RPMI7951 (cell line): ENCODE measurements at regions not wholly inside any gene's neighbourhood (a gene's known extent, or its start where the extent isn't known, plus 50 kb on each side); places are given as distances from the start of the nearest gene placed in this dataset.

Experiments
- DNase-seq: peaks from one replicate; pipeline ENCODE4 v3.0.0-alpha.2; 2012; ENCODE audit warnings: low read depth

DNA sequence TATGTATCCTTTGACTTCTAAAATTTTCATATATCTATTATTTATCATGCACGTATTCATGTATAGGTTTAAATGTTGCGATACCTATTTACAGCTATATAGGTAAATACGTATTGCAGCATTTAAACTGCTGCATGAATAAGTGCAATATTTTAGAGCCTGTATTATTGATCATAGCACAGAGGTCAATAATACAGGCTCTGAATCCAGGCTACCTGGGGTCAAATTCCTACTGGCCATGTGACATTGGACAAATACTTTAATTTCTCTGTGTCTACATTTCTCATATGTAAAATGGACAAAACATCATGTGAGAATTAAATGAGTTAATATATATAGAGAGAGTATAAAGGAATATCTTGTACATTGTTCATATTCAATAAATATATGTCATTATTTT lies 352.9 kb upstream of the ROBO2 start:
- DNase-seq = no peak

DNA sequence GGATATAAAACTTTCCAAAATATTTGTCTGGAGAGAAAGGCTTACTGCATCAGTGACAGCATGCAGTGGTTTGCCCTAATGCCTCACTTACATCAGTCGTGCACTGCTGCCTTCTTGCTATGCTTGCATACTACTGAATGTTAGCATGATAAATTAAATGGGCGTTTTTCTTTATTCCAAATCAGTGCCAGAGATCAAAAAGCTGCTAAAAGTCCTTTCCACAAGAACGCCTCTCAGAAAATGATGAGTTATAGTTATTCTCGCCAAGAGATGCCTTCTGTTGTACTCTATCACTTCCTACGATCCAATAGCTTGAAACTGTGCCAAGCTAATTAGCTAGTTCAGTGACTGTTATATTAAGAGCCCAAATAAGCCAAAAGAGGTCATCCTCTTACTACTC lies 345.8 kb upstream of the ROBO2 start:
- DNase-seq = no peak

DNA sequence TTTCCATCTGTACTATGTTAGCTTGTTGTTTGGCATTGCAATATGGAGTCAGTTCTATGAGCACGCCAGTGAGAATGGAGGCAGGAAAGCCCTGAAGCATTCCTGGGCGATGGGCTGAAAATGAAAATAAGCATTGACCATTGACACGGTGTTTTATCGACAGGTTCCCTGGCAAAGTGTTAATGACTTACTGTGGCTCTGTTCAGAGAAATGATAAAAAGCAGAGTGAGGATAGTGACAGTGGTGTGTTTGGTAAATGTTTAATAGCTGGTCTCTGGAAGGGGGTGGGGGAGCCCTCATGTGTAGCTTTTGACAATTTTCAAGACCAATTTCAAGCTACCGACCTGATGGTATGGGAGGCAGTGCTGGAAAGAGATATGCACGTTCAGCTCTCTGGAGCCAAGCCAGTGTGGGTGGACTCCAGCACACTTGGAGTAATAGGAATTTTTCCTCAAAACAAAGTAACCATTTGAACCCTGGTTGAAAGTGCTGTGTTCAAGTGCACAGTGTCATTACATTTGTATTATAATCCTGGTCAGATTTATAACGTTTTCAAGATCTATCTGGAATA lies 341.7 kb upstream of the ROBO2 start:
- DNase-seq = no peak

DNA sequence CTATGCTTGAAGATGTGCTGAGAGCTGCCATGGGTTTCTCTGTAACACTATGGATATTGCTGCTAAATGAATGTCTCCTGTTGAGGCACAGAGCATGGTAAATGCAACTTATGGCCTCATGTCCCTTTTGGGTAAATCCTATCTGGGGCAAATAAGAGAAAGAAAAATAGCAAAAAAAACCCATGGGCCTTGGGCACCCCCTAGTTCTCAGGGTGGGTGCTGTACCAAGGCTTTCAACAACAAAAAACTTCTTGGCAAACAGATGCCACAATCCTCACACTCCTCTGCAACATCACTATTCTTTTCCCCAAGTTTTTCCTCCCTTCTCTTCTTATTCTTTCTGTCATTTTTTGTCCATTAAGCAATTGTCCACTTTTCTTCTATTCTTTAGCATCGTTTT lies 340.1 kb upstream of the ROBO2 start:
- no peak for DNase-seq

GRCh38 chr3:76700323-76700722 lies 339.6 kb upstream of the ROBO2 start:
- no peak for DNase-seq

- no peak for DNase-seq
These were observed 337.2 kb upstream of the ROBO2 start for GRCh38 chr3:76702676-76703075.

DNA sequence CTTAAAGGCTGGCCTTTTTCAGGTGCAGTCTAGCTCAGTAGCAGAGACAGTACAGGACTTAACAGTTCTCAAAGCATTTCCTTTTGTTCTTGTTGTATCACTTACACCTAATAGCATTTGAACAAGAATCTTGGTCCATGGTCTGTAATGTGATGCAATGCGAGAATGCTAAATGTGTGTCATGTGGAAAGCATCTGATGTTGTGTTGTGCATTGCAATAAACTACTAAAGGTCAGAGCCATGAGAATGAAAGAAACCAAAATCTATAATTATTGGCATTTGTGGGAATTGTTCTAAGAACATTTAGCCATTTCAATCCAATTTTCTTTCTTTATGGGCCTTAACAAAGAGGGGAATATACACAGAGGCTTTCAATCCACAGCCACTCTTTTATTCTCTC lies 324.5 kb upstream of the ROBO2 start:
- DNase-seq = no peak

DNA sequence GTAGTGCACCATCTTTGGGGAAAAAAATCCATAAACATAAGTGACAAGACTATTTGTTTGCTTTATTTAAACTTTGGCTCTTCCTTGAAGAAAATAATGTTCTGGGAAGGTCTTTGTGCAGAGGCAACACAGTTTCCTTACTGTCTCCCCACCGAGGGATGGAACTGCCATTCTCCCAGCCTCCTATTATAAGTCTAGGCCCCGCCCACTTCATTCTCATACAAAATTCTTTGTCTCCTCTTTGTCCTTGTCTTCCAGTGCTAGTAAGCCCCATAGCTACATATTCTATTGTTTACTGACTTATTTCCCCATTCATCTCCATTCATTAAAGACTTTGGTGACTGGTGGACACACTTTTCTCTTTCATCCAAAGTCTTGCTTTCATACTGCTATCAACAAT lies 316.5 kb upstream of the ROBO2 start:
- DNase-seq = no peak

- no peak for DNase-seq
These were observed 315.8 kb upstream of the ROBO2 start for GRCh38 chr3:76724075-76724474.

GRCh38 chr3:76724706-76725105 lies 315.2 kb upstream of the ROBO2 start:
- DNase-seq = no peak

GRCh38 chr3:76726034-76726433 lies 313.9 kb upstream of the ROBO2 start:
- no peak for DNase-seq

DNA sequence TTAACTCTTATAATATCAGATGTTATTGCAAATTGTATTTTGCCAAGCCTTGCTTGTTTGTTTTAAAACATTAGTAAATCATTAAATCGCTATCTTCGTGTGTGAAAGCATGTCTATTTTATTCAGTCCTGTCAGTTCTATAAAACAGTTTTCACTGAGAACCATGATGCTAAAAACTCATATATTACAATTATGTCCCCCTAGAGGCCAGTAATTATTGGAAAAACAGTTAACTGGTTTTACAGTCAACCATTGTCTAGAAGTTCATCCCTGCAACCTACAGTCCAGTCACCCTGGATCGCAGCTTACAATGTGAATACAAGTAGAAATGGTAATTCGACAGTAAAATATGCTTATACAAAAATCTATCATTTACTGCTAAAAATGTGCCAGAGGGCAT lies 311.5 kb upstream of the ROBO2 start:
- no peak for DNase-seq

DNA sequence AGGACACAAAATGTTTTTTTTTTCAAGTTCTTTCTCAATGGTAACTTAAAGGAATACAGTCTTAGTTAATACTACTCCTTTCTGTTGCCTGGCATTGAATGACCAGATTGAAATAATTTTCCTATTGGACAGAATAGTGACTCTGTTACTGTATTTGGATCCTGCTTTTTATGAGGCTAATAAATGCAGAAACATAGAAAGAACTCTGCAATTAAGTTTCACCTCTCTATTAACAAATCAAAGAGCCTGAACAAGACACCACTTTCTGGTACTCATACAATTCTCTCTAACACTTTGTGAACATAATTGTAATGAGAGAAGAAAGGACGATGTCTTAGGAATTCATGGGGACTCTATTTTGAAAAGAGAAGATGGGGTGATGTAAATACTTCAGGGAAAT lies 308.4 kb upstream of the ROBO2 start:
- no peak for DNase-seq

DNA sequence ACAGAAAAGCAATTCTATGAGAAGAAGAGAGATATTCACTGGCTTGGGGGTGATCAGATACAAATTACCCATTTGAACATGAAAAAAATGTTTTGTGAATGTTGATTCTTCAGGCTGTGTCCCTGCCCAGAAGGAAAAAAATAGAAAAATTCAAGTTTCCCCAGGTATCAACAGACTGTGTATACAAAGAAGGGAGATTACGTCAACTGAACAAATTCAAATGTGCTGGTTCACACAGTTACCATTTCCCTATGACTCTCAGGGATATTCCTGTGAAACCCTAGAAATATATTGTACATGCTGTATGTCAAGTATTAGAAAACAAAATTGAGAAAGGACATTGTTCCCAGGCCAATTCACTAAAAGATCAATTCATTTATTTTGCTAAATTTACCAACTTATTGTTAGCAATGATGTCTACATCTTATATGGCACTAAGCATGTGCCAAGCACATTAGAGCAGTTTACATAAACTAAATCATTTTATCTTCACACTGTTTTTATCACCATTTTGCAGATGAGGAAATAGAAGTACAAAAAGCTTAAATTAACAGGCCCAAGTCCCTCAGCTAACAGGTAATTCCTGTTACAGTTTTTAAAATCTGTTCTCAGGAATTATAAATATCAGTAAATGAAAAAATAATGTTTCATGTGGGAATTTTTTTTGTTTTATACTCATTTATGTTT lies 306.7 kb upstream of the ROBO2 start:
- no peak for DNase-seq

DNA sequence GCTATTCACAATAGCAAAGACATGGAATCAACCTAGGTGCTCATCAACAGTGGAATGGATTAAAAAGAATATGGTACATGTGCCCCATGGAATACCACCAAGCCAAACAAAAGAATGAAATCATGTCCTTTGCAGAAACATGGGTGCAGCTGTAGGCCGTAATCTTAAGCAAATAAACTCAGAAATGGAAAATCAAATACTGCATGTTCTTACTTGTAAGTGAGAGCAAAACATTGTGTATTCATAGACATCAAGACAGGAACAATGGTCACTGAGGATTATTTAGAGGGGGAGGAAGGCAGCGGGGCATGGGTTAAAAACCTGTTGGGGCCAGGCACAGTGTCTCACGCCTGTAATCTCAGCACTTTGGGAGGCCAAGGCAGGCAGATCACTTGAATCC lies 304.7 kb upstream of the ROBO2 start:
- DNase-seq = no peak

DNA sequence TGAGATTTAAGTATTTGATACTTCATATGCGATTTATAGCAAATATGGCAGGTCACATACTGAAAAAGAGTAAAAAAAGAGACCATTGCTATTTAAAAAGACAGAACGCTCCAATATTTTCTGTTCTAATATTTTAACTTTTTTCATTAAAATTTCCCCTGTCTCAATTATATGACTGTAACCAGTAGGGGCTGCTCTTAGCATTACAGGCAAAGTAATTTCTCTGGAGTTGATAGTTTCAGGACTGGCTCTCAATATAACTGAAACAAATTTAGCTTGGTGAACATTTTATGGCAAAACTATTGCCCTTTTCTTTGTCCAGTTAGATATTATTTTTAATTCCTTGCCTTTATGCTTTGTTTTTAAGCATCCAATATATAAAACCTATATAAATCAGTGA lies 286.3 kb upstream of the ROBO2 start:
- no peak for DNase-seq

GRCh38 chr3:76754247-76754646 lies 285.7 kb upstream of the ROBO2 start:
- DNase-seq = no peak

- DNase-seq = no peak
These were observed 283.3 kb upstream of the ROBO2 start for GRCh38 chr3:76756577-76756976.

GRCh38 chr3:76760336-76760735 lies 279.6 kb upstream of the ROBO2 start:
- DNase-seq = no peak

GRCh38 chr3:76765511-76765910 lies 274.4 kb upstream of the ROBO2 start:
- no peak for DNase-seq

DNA sequence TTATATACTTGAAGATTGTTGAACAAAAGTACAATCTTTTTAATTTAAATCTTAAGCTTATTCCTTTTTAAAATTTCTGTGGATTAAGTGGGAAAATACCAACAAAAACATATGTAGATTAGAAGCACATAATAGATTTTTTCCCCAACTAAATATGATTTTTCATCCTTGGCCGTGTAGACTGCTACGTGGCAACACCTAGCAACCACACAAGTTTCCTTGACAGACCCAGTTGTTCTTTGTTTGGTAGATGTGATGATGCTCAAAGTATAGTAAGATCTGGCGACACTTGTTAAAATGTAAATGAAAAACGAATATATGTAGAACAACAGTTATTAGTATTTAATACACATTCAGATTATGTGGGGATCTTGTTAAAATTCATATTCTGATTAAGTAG lies 271.0 kb upstream of the ROBO2 start:
- no peak for DNase-seq

- DNase-seq = no peak
These were observed 263.0 kb upstream of the ROBO2 start for GRCh38 chr3:76776927-76777326.

- no peak for DNase-seq
These were observed 251.7 kb upstream of the ROBO2 start for GRCh38 chr3:76788206-76788605.

GRCh38 chr3:76789237-76789636 lies 250.7 kb upstream of the ROBO2 start:
- DNase-seq = no peak
